ENCODE measurements at regions not wholly inside any gene's neighbourhood (a gene's known extent, or its start where the extent isn't known, plus 50 kb on each side); places are given as distances from the start of the nearest gene placed in this dataset.

GRCh38 chr10:6338361-6338760, 135.6 kb downstream of the PFKFB3 start:
- DNase-seq (ENCODE audit: extremely low read depth, low read depth): no peak
- no peak for TF ChIP-seq CTCF (IDR thresholded peaks at IDR 0.05; ENCODE audit: low read depth, low read length, missing control alignments)
- H3K4me3 ChIP-seq (replicated peaks; ENCODE audit: low read depth, low read length): no peak overlapping the region

GRCh38 chr10:6339891-6340290, 137.2 kb downstream of the PFKFB3 start:
- no peak overlapping the region for H3K4me3 ChIP-seq (replicated peaks; ENCODE audit: low read depth, low read length)
- no peak for TF ChIP-seq CTCF (IDR thresholded peaks at IDR 0.05; ENCODE audit: low read depth, low read length, missing control alignments)
- DNase-seq (ENCODE audit: extremely low read depth, low read depth): no peak

GRCh38 chr10:6342096-6342685, 139.5 kb downstream of the PFKFB3 start:
- DNase-seq (ENCODE audit: extremely low read depth, low read depth): no peak
- no peak for TF ChIP-seq CTCF (IDR thresholded peaks at IDR 0.05; ENCODE audit: low read depth, low read length, missing control alignments)
- H3K4me3 ChIP-seq (replicated peaks; ENCODE audit: low read depth, low read length): no peak overlapping the region

GRCh38 chr10:6343305-6344010, 140.7 kb downstream of the PFKFB3 start:
- no peak for DNase-seq (ENCODE audit: extremely low read depth, low read depth)
- no peak for TF ChIP-seq CTCF (IDR thresholded peaks at IDR 0.05; ENCODE audit: low read depth, low read length, missing control alignments)
- H3K4me3 ChIP-seq (replicated peaks; ENCODE audit: low read depth, low read length): no peak overlapping the region

- TF ChIP-seq CTCF (IDR thresholded peaks at IDR 0.05; ENCODE audit: low read depth, low read length, missing control alignments): no peak
- no peak overlapping the region for H3K4me3 ChIP-seq (replicated peaks; ENCODE audit: low read depth, low read length)
- no peak for DNase-seq (ENCODE audit: extremely low read depth, low read depth)
Observed at GRCh38 chr10:6345404-6345803, 142.7 kb downstream of the PFKFB3 start.

- DNase-seq (ENCODE audit: extremely low read depth, low read depth): no peak
- no peak for TF ChIP-seq CTCF (IDR thresholded peaks at IDR 0.05; ENCODE audit: low read depth, low read length, missing control alignments)
- H3K4me3 ChIP-seq (replicated peaks; ENCODE audit: low read depth, low read length): no peak overlapping the region
Observed at GRCh38 chr10:6346631-6347030, 143.9 kb downstream of the PFKFB3 start.
